Astrocyte of the cerebellum (primary cell): ENCODE measurements at regions not wholly inside any gene's neighbourhood (a gene's known extent, or its start where the extent isn't known, plus 50 kb on each side); places are given as distances from the start of the nearest gene placed in this dataset.

Source experiments
- DNase-seq: peaks from one replicate; pipeline ENCODE4 v3.0.0-alpha.2; 2011; ENCODE audit warnings: low read depth
- H3K4me3 ChIP-seq: 2 replicates; pipeline ENCODE4 v1.5.1; 2011; ENCODE audit warnings: mild to moderate bottlenecking, low read depth, low read length, moderate library complexity
- CTCF ChIP-seq: IDR thresholded peaks from 2 replicates; pipeline ENCODE4 v1.5.1; 2012; ENCODE audit warnings: low read length, low read depth, moderate library complexity, mild to moderate bottlenecking; ENCODE audit errors: missing control alignments
- in situ Hi-C: cut with HindIII; loops from 2 replicates; pipeline ENCODE4 v1.10.0; 2017; ENCODE audit warnings: low sequenced_read_pairs

- no peak for DNase-seq
- no peak for TF ChIP-seq CTCF
- H3K4me3 ChIP-seq = no peak overlapping the region
- in situ Hi-C loops = no loop called here
Observed at GRCh38 chr4:111449657-111450056, 695.6 kb upstream of the FAM241A start.

- in situ Hi-C loops = no loop called here
- H3K4me3 ChIP-seq = no peak overlapping the region
- DNase-seq = no peak
- TF ChIP-seq CTCF = no peak
Observed at GRCh38 chr4:111450867-111451266, 694.4 kb upstream of the FAM241A start.

GRCh38 chr4:111453216-111453615 is 692.0 kb upstream of the FAM241A start:
- DNase-seq = no peak
- no peak for TF ChIP-seq CTCF
- in situ Hi-C loops = no loop called here
- no peak overlapping the region for H3K4me3 ChIP-seq

- DNase-seq = no peak
- no peak overlapping the region for H3K4me3 ChIP-seq
- no peak for TF ChIP-seq CTCF
- in situ Hi-C loops = no loop called here
Observed at GRCh38 chr4:111454961-111455360, 690.3 kb upstream of the FAM241A start.

- no peak for TF ChIP-seq CTCF
- DNase-seq = no peak
- in situ Hi-C loops = no loop called here
- H3K4me3 ChIP-seq = no peak overlapping the region
Observed at GRCh38 chr4:111464251-111465045, 680.8 kb upstream of the FAM241A start.

GRCh38 chr4:111466811-111467604 is 678.2 kb upstream of the FAM241A start:
- H3K4me3 ChIP-seq = no peak overlapping the region
- in situ Hi-C loops = no loop called here
- peak; percentile 53 for DNase-seq
- no peak for TF ChIP-seq CTCF
